Suprapubic skin (tissue), 4 donors: ENCODE measurements at regions not wholly inside any gene's neighbourhood (a gene's known extent, or its start where the extent isn't known, plus 50 kb on each side); places are given as distances from the start of the nearest gene placed in this dataset.

ENCODE experiments used
- CTCF ChIP-seq, 2 donors: fragments of 200-600 bp in 1 of 2; fragments of 450-650 bp in 1 of 2; sonication (generic) in 1 of 2; IDR thresholded peaks; one replicate each; pipeline ENCODE4 v1.5.1; 2016 to 2019; ENCODE audit warnings: antibody characterized with exemption in 2 of 2, mild to moderate bottlenecking in 1 of 2, moderate library complexity in 1 of 2
- POLR2A ChIP-seq, 2 donors: fragments of 450-650 bp; IDR thresholded peaks; one replicate each; pipeline ENCODE4 v1.6.1; 2017; ENCODE audit warnings: antibody characterized with exemption in 2 of 2, mild to moderate bottlenecking in 2 of 2, moderate library complexity in 2 of 2
- POLR2AphosphoS5 ChIP-seq, 3 donors: sonication (generic); formaldehyde crosslinking; IDR thresholded peaks; one replicate each; pipeline ENCODE4 v1.6.1; 2017; ENCODE audit warnings: antibody characterized with exemption in 3 of 3

- TF ChIP-seq POLR2AphosphoS5 (IDR thresholded peaks at IDR 0.05) (no peak), CTCF (IDR thresholded peaks at IDR 0.05) (no peak), POLR2A (IDR thresholded peaks at IDR 0.05) (no peak)
These were observed 263.8 kb upstream of the CDIN1 start for GRCh38 chr15:36315649-36316048.
